ENCODE measurements at regions not wholly inside any gene's neighbourhood (a gene's known extent, or its start where the extent isn't known, plus 50 kb on each side); places are given as distances from the start of the nearest gene placed in this dataset.

DNA sequence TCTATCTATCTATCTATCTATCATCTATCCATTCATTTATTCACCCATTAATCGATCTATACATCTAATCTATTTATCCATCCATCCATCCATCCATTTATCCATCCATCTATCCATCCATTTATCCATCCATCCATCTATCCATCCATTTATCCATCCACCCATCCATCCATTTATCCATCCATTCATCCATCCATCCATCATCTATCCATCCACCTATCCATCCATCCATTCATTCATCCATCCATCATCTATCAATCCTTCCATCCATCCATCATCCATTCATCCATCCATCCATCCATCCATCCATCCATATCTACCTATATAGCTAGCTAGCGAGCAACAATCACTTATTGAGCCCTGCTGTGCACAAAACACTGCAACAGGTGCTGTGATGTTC is 953.1 kb upstream of the ZNF722 start:
- TF ChIP-seq, protein P1, sequence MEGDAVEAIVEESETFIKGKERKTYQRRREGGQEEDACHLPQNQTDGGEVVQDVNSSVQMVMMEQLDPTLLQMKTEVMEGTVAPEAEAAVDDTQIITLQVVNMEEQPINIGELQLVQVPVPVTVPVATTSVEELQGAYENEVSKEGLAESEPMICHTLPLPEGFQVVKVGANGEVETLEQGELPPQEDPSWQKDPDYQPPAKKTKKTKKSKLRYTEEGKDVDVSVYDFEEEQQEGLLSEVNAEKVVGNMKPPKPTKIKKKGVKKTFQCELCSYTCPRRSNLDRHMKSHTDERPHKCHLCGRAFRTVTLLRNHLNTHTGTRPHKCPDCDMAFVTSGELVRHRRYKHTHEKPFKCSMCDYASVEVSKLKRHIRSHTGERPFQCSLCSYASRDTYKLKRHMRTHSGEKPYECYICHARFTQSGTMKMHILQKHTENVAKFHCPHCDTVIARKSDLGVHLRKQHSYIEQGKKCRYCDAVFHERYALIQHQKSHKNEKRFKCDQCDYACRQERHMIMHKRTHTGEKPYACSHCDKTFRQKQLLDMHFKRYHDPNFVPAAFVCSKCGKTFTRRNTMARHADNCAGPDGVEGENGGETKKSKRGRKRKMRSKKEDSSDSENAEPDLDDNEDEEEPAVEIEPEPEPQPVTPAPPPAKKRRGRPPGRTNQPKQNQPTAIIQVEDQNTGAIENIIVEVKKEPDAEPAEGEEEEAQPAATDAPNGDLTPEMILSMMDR (IDR thresholded peaks at IDR 0.05): no peak
- TF ChIP-seq POLR2A (IDR thresholded peaks at IDR 0.05): no peak
